ENCODE measurements at regions not wholly inside any gene's neighbourhood (a gene's known extent, or its start where the extent isn't known, plus 50 kb on each side); places are given as distances from the start of the nearest gene placed in this dataset.

DNA sequence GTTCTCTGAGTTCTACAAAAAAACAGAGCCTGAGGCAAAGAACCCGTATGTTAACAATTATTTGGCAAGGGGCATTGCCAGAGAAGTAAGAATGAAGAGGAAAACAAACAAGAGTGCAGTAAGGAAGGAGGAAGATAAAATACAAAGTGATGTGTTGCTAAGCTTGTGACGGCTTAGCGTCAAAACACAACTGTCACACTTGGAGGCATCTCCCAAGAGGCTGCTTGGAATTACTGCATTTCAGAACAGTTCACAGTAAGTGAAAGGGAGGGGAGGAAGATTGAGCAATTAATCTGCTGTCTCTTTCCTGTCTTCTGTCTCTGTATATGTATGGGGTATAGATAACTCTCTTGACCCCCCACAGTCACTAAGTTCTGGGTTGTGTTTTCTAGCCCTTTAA lies 1017.0 kb upstream of the TMPRSS15 start (continued):
- no peak for TF ChIP-seq ZNF274 (IDR thresholded peaks at IDR 0.05; ENCODE audit: low read depth, low read length)
- no peak for TF ChIP-seq MAX (IDR thresholded peaks at IDR 0.05)
- no peak for TF ChIP-seq SP1 (IDR thresholded peaks at IDR 0.05; ENCODE audit: low read depth)
- no peak for TF ChIP-seq JUND (IDR thresholded peaks at IDR 0.05)
- TF ChIP-seq, protein P1, sequence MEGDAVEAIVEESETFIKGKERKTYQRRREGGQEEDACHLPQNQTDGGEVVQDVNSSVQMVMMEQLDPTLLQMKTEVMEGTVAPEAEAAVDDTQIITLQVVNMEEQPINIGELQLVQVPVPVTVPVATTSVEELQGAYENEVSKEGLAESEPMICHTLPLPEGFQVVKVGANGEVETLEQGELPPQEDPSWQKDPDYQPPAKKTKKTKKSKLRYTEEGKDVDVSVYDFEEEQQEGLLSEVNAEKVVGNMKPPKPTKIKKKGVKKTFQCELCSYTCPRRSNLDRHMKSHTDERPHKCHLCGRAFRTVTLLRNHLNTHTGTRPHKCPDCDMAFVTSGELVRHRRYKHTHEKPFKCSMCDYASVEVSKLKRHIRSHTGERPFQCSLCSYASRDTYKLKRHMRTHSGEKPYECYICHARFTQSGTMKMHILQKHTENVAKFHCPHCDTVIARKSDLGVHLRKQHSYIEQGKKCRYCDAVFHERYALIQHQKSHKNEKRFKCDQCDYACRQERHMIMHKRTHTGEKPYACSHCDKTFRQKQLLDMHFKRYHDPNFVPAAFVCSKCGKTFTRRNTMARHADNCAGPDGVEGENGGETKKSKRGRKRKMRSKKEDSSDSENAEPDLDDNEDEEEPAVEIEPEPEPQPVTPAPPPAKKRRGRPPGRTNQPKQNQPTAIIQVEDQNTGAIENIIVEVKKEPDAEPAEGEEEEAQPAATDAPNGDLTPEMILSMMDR (IDR thresholded peaks at IDR 0.05 in 2 of 3, conservative IDR thresholded peaks at IDR 0.05 in 1 of 3; ENCODE audit: borderline replicate concordance in 1 of 3, insufficient read depth in 1 of 3, low read depth in 2 of 3, low read length in 2 of 3), result no peak

DNA sequence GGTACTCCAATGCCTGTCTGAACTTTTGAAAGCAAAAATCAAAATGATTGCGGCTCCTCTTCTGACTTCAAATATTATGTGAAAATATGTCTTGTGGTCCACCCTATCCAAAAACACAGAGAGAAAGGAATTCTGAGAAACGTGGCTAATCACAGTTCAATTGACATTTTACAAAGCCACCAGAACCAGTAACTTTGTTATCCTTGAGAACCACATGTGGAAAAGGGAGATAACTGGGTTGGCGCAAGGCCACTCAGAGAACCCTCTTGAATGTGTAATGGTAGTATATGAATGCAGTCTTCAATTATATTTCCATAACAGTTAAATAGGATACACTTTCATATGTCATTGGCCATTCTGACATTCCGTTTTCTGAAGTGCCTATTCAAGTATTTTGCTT lies 1030.0 kb upstream of the TMPRSS15 start:
- Histone ChIP-seq H3K4me3 (replicated peaks in 1 of 2; ENCODE audit: low read depth in 1 of 2, low read length in 2 of 2) (no peak overlapping the region), H3K36me3 (ENCODE audit: control insufficient read depth in 1 of 2, insufficient read depth in 2 of 2, low read length in 2 of 2) (no peaks in the 10 kb centered on the region), H3K27me3 (ENCODE audit: insufficient read depth, low read length) (no peaks in the 10 kb centered on the region), H3K9me3 (ENCODE audit: control insufficient read depth in 1 of 2, insufficient read depth in 1 of 2, low read depth in 1 of 2, low read length in 2 of 2) (peaks cover 5 to 31% of the 10 kb centered on the region in 2 experiments; a peak in 2 of 4 replicates), H4K20me1 (ENCODE audit: insufficient read depth) (no peaks in the 10 kb centered on the region), H3K27ac (ENCODE audit: low read depth, low read length) (no peak overlapping the region), H3K4me2 (ENCODE audit: low read length) (no peak overlapping the region), H3K9ac (ENCODE audit: low read length) (no peak overlapping the region), H3K79me2 (ENCODE audit: insufficient read depth, low read length) (no peaks in the 10 kb centered on the region), H2AFZ (ENCODE audit: low read depth, low read length, poor library complexity, severe bottlenecking) (no peak overlapping the region), H3K4me1 (ENCODE audit: control insufficient read depth in 1 of 2, insufficient read depth in 2 of 2, low read length in 2 of 2) (no peaks in the 10 kb centered on the region), H3K9me2 (ENCODE audit: insufficient read depth) (no peaks in the 10 kb centered on the region)
- intact Hi-C loops (cut with micrococcal nuclease), result no loop called here
- ChIA-PET CTCF (no interaction called here), POLR2A (no interaction called here), RAD21 (ENCODE audit: low non-redundant PET in 1 of 2, low total read pairs in 2 of 2, uncharacterized antibody in 2 of 2, unreplicated experiment in 2 of 2) (no interaction called here)
- ATAC-seq, result no peak
- no TSS peak for BruUV-seq (replicated peaks)
- no peak for DNase-seq (ENCODE audit: low read depth, low spot score)
- no peak for TF ChIP-seq CBX3 (IDR thresholded peaks at IDR 0.05; ENCODE audit: low read depth)
- no peak for TF ChIP-seq POLR2A (IDR thresholded peaks at IDR 0.05; ENCODE audit: borderline replicate concordance, extremely low read depth, insufficient read depth, insufficient read length)
- TF ChIP-seq CEBPB (IDR thresholded peaks at IDR 0.05; ENCODE audit: low read depth), result no peak

Measured in HCT116 (cell line).